ENCODE measurements at regions not wholly inside any gene's neighbourhood (a gene's known extent, or its start where the extent isn't known, plus 50 kb on each side); places are given as distances from the start of the nearest gene placed in this dataset.

DNA sequence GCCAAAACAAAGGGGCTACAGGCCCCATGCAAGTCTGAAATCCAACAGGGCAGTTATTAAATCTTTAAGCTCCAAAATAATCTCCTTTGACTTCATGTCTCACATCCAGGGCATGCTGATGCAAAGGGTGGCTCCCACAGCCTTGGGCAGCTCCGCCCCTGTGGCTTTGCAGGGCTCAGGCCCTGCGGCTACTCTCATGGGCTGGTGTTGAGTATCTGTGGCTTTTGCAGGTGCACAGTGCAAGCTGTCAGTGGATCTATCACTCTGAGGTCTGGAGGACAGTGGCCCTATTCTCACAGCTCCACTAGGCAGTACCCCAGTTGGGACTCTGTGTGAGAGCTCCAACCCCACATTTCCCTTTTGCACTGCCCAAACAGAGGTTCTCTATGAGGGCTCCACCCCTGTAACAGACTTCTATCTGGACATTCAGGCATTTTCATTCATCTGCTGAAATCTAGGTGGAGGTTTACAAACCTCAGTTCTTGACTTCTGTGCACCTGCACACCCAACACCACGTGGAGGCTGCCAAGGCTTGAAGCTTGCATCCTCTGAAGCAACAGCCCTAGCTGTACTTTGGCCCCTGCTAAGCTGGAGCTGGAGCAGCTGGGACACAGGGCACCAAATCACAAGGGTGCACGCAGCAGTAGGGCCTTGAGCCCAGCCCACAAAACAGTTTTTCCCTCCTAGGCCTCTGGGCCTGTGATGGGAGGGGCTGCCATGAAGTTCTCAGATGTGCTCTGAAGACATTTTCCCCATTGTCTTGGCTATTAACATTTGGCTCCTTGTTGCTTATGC, 154.8 kb upstream of the PDE5A start (continued):
- TF ChIP-seq, protein P1, sequence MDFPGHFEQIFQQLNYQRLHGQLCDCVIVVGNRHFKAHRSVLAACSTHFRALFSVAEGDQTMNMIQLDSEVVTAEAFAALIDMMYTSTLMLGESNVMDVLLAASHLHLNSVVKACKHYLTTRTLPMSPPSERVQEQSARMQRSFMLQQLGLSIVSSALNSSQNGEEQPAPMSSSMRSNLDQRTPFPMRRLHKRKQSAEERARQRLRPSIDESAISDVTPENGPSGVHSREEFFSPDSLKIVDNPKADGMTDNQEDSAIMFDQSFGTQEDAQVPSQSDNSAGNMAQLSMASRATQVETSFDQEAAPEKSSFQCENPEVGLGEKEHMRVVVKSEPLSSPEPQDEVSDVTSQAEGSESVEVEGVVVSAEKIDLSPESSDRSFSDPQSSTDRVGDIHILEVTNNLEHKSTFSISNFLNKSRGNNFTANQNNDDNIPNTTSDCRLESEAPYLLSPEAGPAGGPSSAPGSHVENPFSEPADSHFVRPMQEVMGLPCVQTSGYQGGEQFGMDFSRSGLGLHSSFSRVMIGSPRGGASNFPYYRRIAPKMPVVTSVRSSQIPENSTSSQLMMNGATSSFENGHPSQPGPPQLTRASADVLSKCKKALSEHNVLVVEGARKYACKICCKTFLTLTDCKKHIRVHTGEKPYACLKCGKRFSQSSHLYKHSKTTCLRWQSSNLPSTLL (IDR thresholded peaks at IDR 0.05), result no peak
- TF ChIP-seq, protein P2, sequence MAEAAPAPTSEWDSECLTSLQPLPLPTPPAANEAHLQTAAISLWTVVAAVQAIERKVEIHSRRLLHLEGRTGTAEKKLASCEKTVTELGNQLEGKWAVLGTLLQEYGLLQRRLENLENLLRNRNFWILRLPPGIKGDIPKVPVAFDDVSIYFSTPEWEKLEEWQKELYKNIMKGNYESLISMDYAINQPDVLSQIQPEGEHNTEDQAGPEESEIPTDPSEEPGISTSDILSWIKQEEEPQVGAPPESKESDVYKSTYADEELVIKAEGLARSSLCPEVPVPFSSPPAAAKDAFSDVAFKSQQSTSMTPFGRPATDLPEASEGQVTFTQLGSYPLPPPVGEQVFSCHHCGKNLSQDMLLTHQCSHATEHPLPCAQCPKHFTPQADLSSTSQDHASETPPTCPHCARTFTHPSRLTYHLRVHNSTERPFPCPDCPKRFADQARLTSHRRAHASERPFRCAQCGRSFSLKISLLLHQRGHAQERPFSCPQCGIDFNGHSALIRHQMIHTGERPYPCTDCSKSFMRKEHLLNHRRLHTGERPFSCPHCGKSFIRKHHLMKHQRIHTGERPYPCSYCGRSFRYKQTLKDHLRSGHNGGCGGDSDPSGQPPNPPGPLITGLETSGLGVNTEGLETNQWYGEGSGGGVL (CRISPR knock-in tag; IDR thresholded peaks at IDR 0.05), result no peak
- TF ChIP-seq HDAC1 (IDR thresholded peaks at IDR 0.05) (no peak), ZNF324 (CRISPR knock-in tag; IDR thresholded peaks at IDR 0.05) (no peak)

DNA sequence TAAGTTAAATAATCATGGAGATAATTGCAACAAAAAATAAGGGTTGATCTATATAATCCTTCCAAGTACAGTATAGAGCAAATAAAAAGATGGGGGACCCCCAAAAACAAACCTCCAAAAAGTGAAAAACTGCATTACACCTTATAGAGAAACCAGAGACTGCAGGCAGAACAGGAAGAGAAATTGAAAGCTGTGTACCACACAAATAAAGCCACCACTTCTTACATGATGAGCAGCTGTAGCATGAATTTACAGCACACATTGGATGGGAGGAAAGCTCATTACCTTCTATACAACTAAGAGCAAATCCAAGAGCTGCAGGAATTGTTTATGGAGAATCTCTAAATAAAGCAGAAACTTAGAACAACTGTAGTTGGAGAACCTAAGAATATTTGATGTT, 152.4 kb upstream of the PDE5A start:
- ATAC-seq, result no peak
- Histone ChIP-seq H3K9me3 (replicated peaks; ENCODE audit: control insufficient read depth, insufficient read depth, low read depth, low read length) (no peaks in the 10 kb centered on the region), H3K9ac (ENCODE audit: insufficient read depth in 1 of 2, low read depth in 2 of 2, low read length in 2 of 2) (no peak overlapping the region), H3K4me2 (ENCODE audit: insufficient read depth, low read length) (no peak overlapping the region), H2AFZ (ENCODE audit: low read depth, low read length) (no peak overlapping the region), H3K79me2 (ENCODE audit: control insufficient read depth, insufficient read depth, low read length) (no peaks in the 10 kb centered on the region), H3K9me1 (ENCODE audit: control insufficient read depth, insufficient read depth, low read length) (no peaks in the 10 kb centered on the region), H4K20me1 (replicated peaks; ENCODE audit: control insufficient read depth, insufficient read depth, low read length) (no peaks in the 10 kb centered on the region), H3K4me1 (replicated peaks in 1 of 2; ENCODE audit: control insufficient read depth in 2 of 2, insufficient read depth in 2 of 2, low read length in 2 of 2) (no peaks in the 10 kb centered on the region), H3K27ac (ENCODE audit: extremely low read depth, low read depth, low read length) (no peak overlapping the region), H3K4me3 (no peak overlapping the region), H3K36me3 (ENCODE audit: control insufficient read depth, insufficient read depth, low read length) (no peaks in the 10 kb centered on the region), H3K27me3 (ENCODE audit: control insufficient read depth in 2 of 2, insufficient read depth in 2 of 2, low read length in 2 of 2) (no peaks in the 10 kb centered on the region)
- no peak for FAIRE-seq
- DNase-seq (ENCODE audit: extremely low read depth in 1 of 4, low spot score in 3 of 4), result no peak
- intact Hi-C loops (cut with micrococcal nuclease) (no loop called here), in situ Hi-C loops (cut with MboI) (no loop called here)
- ChIA-PET POLR2A (no interaction called here), CTCF (ENCODE audit: low intra/inter-chr PET ratio) (no interaction called here)
- no TSS peak for BruUV-seq (replicated peaks)
- TF ChIP-seq, protein P3, sequence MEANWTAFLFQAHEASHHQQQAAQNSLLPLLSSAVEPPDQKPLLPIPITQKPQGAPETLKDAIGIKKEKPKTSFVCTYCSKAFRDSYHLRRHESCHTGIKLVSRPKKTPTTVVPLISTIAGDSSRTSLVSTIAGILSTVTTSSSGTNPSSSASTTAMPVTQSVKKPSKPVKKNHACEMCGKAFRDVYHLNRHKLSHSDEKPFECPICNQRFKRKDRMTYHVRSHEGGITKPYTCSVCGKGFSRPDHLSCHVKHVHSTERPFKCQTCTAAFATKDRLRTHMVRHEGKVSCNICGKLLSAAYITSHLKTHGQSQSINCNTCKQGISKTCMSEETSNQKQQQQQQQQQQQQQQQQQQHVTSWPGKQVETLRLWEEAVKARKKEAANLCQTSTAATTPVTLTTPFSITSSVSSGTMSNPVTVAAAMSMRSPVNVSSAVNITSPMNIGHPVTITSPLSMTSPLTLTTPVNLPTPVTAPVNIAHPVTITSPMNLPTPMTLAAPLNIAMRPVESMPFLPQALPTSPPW (CRISPR knock-in tag; IDR thresholded peaks at IDR 0.05), result no peak

Measured in K562 (cell line).